GOT3 (cell line): ENCODE measurements at regions not wholly inside any gene's neighbourhood (a gene's known extent, or its start where the extent isn't known, plus 50 kb on each side); places are given as distances from the start of the nearest gene placed in this dataset.

ENCODE experiments used
- DNase-seq: peaks from one replicate; lab custom pipeline; 2025; ENCODE audit warnings: mixed read lengths; lab: John Stamatoyannopoulos, UW

DNA sequence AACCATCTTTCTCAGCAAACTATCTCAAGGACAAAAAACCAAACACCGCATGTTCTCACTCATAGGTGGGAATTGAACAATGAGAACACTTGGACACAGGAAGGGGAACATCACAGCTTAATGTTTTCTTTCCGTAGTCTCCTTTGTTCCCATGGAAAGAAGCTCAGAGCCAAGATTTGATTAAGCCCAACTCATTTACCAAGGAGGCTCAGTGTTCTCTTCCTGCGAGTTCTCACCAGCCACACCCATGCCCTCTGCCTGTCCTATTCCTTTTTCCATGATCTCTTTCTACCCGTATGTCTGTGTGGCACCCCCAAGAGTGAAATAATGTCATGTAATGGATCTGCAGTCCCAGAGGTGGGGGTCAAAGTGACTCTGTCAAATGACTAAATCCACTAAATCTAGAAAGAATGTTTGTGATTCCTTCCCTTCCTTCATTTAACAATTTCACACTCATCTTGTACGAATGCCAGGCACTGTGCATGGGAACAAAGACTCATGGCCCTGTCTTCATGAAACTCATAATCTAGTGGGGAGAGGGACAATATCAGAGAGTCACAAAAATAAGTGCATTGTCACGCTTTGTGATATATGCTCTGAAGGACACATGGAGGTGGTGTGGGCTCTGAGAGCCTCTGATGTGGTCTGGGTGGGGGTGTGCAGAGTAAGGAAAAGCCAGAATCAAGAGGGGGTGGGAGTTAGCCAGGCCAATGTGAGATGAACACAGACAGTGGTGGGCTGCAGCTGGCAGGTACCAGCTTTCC is 292.1 kb downstream of the CDC5L start:
- no peak for DNase-seq

DNA sequence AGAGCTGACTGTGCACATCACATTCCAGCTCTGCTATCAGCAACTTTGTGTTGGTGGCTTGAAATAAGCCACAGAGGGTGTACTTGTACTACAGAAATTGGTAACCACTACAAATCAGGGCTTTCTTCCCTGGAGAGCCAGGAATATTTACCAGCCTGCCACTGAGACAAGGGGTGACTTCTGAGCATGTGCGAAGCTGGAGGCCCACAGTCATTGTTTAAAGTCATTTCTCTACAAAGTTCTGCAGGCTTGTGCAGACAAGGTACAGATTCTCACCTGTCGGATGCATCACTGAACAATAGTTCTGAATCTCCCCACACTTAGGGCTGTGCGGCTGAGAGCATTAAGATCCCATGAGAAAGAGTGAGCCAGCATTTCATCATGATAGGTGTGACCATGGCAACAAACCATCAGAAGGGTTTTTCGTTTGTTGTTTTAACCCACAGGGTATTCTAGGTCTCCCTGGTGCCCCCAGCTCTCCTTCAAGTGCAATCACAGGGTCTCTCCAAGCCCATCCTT is 292.8 kb downstream of the CDC5L start:
- no peak for DNase-seq

DNA sequence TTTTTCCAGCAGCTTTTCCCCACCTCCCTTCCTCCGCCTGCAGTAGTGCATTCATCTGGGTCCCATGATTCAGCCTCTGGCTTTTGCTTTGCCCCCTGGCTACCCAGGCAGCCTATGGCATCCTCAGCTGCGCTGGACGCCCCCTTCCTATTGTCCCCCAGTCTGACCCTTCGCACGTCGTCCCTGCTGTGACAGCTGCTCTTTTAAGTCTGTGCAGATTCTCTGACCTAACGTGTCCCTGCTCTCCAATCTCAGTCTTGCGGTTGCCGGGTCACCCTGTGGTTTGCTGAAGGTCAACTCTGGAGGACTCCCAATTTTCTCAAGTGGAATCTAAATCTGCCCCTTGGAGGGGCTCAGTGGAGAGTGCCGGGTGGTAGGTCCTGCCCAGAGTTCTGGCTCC is 294.3 kb downstream of the CDC5L start:
- DNase-seq, result no peak

DNA sequence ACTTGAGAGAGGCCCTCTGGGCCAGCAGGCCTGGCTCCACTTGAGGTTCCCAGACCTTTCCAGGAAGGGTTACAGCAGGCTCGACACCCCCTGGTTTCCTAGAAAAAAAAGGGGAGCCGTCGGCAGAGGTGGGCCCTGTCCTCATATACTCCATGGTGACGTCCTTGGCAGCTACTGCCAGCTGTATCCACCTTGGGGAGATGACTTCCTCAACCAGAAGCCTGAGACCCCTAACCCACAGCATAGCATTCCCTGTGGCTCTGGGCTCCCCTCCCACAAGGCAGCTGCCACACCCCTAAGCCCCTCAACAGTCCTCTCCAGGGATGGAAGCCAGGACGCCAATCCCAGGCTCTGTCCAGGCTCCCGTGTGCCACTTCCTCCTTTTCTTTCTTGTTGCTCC is 294.8 kb downstream of the CDC5L start:
- no peak for DNase-seq

- DNase-seq, result no peak
These were observed 295.7 kb downstream of the CDC5L start for GRCh38 chr6:44682987-44683779.

GRCh38 chr6:44685213-44685612 is 297.7 kb downstream of the CDC5L start:
- DNase-seq, result no peak

GRCh38 chr6:44696099-44696498 is 308.6 kb downstream of the CDC5L start:
- no peak for DNase-seq

DNA sequence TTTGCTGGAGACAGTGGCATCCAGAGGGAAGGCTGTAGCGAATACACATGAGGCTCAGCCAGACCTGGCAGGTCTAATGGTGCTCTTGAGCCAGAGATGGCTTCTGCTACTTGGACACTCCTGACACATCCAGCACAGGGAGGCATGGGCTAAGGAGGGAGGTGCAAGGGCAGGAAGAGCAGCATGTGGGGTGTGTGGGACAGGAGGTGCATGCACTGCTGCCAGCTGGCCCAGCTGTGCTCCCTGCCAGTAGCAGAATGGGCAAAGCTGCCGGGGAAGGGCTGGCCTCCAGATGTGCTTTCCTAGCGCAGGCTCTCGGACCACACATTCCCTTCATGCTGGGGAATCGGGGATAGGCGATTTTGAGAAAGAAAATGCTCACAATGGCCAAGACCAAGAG is 309.2 kb downstream of the CDC5L start:
- DNase-seq, result no peak

- DNase-seq, result no peak
These were observed 309.8 kb downstream of the CDC5L start for GRCh38 chr6:44697327-44697726.

DNA sequence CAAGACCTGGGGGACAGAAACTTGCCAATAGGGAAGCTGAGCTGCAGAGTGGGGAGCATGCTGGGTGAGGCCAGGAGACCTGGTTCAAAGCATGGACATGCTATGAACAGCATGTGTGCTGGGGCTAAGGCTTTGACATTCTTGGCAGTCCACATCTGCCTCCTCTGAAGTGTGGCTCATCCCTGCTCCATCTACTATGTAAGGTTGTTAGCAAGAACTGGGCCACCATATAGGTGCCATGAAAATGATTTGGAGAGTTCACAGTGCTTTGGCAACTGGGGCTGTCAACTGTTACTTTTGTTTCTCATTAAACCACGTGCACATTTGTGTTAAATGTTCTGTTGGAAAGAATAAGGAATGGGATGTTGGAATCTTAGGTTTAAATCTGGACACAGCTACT is 311.1 kb downstream of the CDC5L start:
- no peak for DNase-seq

- DNase-seq, result no peak
These were observed 311.6 kb downstream of the CDC5L start for GRCh38 chr6:44699082-44699481.

DNA sequence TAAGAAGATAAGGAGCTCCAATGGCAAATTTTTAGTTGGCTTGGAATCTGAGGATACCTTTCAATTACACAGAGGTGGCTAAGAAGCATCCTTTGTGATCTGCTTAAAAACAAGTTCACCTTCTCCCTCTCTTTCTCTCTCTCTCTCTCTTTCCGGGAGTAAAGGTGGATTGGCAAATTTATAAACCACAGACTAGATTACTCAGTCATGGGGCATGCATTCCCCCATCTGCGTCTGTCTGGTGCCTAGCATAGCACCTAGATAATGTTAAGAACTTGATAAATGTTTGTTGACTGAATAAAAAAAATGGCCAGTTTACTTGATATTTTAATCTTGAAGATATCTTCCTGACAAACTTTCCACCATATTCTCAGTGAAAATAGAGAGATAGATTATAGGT is 312.3 kb downstream of the CDC5L start:
- DNase-seq, result no peak

GRCh38 chr6:44700422-44700821 is 312.9 kb downstream of the CDC5L start:
- DNase-seq, result no peak

- no peak for DNase-seq
These were observed 313.6 kb downstream of the CDC5L start for GRCh38 chr6:44701038-44701636.

DNA sequence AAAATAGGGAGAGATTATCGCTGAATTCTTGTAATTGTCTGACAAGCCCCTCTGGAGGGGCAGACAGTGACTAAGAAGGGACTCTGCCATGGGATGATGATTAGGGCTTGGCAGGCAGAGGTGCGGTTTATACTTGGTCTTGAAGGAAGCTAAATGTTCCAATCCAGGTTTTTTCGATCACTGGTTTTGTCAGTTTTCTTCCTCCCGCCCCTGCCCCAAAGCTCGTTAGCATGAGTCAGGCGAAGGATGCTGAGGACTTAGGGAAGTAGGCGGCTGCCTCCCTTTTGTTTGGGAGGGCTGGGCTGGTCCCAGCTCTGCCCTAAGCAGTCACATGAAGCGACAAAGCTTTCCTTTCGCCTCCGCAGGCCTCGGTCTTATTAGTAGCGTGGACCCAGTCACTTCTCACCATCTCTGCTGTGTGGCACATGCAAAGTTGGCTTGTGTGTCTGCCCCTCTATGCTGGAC is 314.2 kb downstream of the CDC5L start:
- no peak for DNase-seq

GRCh38 chr6:44702292-44702691 is 314.8 kb downstream of the CDC5L start:
- DNase-seq, result no peak

DNA sequence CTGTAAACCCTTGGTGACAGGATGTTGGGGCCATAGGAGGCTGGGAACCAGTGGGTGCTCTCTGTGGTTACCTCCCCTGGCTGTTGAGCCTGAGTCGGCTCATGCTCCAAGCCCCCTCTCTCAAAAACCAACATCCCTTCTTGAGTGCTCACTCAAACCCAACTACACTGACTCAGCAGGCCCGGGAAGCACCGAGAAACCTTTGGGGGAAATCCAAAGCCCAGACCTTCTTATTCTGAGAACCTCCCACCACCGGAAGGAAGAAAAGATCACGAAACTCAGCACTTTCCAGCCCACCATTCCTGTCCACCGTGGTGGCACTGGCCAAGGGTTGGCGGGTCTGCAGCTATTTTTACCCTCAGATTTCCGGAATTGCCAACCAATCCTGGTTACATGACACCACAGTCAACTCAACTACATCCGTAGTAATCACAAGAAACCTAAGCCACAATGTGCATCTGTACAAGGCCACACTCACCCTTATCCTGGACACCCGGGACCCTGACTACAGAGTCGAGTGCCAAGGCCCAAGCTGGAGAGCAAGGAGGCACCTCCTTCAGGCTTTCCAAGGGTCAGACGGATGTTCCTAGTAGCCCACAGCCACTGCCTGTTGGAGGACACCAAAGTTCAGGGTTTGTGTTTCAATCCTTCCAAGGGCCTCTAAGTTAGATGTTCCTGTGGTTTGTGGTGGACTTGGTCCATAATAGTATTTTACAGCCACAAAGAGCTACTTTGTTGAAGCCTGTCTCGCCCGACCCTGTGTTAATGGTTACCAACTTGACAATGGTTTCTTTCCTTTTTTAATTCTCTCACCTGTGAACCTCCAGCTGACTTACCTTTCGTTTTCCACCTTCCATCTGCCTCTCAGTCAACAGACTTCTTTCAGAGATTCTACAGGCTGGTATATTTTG is 317.0 kb downstream of the CDC5L start:
- DNase-seq, result no peak

DNA sequence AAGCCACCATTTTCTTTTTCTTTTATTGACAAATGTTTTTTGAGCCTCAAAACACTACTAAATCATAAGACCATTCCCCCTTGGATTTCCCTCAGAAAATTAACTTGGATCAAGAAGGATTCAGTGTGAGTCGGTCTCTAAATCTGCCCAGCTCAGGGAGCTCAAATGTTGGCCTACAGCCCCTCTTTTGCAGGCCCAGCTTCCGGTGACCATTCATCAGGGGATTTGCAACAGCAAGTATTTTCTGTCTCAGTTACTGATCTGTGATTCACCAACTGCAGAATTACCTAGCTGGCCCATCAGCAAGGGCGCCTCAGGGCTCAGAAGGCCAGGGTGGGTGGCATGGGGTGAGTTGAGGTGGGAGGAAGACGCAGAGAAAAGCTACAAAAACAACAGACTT is 318.1 kb downstream of the CDC5L start:
- DNase-seq, result no peak

DNA sequence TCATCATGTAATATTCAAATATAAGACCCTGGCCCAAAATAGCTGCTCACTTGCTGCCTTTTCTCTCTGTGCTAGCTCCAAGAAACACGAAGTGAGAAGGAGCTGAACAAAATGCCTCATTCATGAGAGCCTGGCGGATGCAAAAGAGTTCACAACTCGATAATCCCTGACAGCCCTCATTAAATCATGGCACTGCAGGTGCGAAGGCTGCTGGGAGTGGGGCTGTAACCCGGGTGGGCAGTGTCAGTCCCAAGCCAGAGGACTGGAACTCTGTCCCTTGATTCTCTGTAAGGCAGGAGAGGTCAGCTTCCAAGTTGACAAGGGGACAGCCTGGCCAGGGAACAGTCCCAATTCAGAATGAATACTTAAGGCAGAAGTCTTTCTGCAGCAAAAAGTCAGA is 318.5 kb downstream of the CDC5L start:
- DNase-seq, result no peak

GRCh38 chr6:44708208-44708607 is 320.7 kb downstream of the CDC5L start:
- DNase-seq, result no peak

GRCh38 chr6:44712353-44713111 is 325.0 kb downstream of the CDC5L start:
- no peak for DNase-seq
